ENCODE measurements at regions not wholly inside any gene's neighbourhood (a gene's known extent, or its start where the extent isn't known, plus 50 kb on each side); places are given as distances from the start of the nearest gene placed in this dataset.
A peak's percentile ranks its signal among the peaks of the same experiment; 100 is the strongest.
"Not testable (repeated sequence)": the region's sequence is repeated elsewhere in the genome, so short reads cannot be mapped to it uniquely, and the experiment has no call there.

DNA sequence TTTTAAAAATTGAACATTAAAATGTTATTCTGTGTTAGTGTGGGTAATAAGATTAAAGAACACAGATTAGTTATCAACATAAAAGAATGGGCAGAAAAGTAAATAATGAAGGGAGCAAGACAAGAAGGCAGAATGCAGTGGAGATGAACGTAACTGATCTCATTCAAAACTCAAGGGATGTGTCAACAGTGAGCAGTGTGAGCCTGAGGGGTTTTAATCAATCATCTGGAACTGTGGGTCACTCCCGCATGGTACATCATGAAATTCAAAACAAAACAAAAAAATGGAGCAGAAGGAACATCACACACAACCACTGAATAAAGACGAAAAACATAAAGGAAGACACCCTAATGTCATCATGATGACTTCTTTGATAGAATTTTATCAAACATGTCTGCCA is 206.6 kb upstream of the FAM240B start:
- H3K4me3 Mint-ChIP-seq; H3K27me3 Mint-ChIP-seq (ENCODE audit: low read depth); CTCF ChIA-PET; H3K36me3 Mint-ChIP-seq; POLR2A ChIA-PET; H3K9me3 Mint-ChIP-seq; H3K27ac Mint-ChIP-seq; DNase-seq (ENCODE audit: low spot score); H3K4me1 Mint-ChIP-seq; ATAC-seq: not testable (repeated sequence)

- H3K4me3 Mint-ChIP-seq; ATAC-seq; CTCF ChIA-PET; H3K27me3 Mint-ChIP-seq (ENCODE audit: low read depth); POLR2A ChIA-PET; DNase-seq (ENCODE audit: low spot score); H3K36me3 Mint-ChIP-seq; H3K27ac Mint-ChIP-seq; H3K4me1 Mint-ChIP-seq; H3K9me3 Mint-ChIP-seq: not testable (repeated sequence)
Measured at GRCh38 chr9:38921253-38921652, 201.3 kb upstream of the FAM240B start.

DNA sequence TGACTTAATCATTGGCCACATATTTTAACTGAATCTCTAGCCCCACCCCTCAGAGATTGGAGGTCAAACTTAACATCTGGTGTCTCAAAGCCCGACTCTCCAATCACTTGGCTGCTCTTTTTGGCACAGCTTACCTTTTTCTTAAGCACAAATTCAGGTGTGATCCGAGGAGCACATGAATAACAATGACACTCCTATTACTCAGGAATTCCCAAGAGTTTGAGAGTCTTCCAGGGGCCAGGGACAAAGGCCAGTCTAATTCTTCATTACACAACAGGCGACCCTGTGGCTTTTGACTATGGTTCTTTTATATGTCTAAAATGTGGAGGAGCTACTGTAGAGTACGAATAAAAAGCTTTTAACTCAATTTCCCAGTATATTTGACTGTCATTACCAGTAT is 190.7 kb upstream of the FAM240B start:
- POLR2A ChIA-PET; H3K27me3 Mint-ChIP-seq (ENCODE audit: low read depth); ATAC-seq; CTCF ChIA-PET; H3K4me3 Mint-ChIP-seq; H3K27ac Mint-ChIP-seq; H3K36me3 Mint-ChIP-seq; H3K4me1 Mint-ChIP-seq; DNase-seq (ENCODE audit: low spot score); H3K9me3 Mint-ChIP-seq: not testable (repeated sequence)

DNA sequence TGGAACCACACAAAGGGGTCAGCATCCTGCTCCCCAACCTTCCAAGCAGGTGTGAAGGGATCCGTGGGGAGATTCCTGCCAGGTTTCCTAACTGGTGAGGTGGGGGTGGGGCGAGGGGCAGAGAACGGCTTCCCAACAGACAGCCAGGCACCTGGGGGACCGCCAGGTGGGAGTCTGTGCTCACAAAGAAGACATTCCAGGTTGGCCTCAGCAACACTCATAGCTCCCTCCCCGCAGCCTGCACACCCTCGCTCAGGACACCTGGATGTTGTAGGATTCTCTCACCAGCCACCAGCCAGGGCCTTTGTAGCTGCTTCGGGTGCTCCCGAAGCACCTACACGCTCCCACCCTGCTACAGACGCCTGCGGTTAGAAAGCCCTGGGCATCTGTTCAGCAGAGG is 184.8 kb upstream of the FAM240B start:
- not testable (repeated sequence) for H3K36me3 Mint-ChIP-seq
- peak; percentile 58 for ATAC-seq

DNA sequence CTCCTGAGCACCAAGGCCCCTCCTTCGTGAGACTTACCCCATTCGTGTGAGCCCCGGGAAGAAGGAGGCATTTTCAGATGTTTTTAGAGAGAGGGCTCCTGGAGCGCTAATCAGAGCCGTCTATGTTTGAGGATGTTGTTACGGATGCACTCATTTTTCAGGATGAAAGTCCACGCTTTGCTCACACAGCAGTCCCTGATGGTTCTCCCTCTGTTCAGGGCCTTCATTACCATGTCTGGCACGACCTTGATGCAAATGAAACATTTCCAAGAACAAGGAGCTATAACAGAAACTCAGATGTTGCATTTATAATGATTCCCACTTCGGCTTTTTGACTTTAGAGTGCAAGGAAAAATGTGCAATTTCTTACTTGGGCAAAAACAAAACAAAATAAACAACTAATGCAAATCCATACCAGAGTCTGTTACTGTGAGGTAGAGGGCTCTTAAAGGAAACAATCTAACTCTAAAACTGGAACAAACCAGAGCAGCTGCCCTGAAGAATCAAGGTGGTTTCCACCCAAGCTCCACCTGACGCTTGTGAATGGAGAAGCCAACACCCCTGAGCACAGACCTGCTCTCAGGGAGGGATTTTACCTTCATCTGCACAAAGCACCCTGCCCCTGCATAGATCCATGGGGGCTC is 181.7 kb upstream of the FAM240B start:
- H3K27ac Mint-ChIP-seq; H3K4me3 Mint-ChIP-seq; POLR2A ChIA-PET; H3K27me3 Mint-ChIP-seq (ENCODE audit: low read depth); CTCF ChIA-PET; ATAC-seq; H3K4me1 Mint-ChIP-seq; H3K9me3 Mint-ChIP-seq; DNase-seq (ENCODE audit: low spot score); H3K36me3 Mint-ChIP-seq: not testable (repeated sequence)

More for the DNA sequence above, 184.8 kb upstream of the FAM240B start:
- H3K27ac Mint-ChIP-seq; CTCF ChIA-PET; H3K4me1 Mint-ChIP-seq; H3K4me3 Mint-ChIP-seq; H3K9me3 Mint-ChIP-seq; POLR2A ChIA-PET; DNase-seq (ENCODE audit: low spot score); H3K27me3 Mint-ChIP-seq (ENCODE audit: low read depth): not testable (repeated sequence)

- H3K4me1 Mint-ChIP-seq; H3K27me3 Mint-ChIP-seq (ENCODE audit: low read depth); ATAC-seq; DNase-seq (ENCODE audit: low spot score); CTCF ChIA-PET; H3K9me3 Mint-ChIP-seq; H3K27ac Mint-ChIP-seq; H3K4me3 Mint-ChIP-seq; POLR2A ChIA-PET; H3K36me3 Mint-ChIP-seq: not testable (repeated sequence)
Measured at GRCh38 chr9:38896404-38896803, 176.5 kb upstream of the FAM240B start.

DNA sequence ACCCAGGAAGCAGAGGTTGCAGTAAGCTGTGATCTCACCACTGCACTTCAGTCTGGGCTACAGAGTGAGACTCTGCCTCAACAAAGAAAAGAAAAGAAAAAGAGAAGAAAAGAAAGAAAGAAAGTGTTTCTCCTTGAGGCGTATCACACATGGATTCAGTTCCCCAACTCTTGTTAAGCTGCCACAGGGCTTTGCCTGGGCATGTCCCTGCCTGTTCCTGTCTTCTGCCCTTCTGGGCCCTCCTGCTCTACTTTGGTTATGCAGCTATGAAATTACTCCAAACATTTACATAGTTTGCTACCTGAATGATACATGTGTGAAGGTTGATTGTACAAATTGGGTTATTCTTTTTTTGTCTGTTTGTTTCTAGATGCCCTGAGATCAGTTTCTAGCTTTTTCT is 175.3 kb upstream of the FAM240B start:
- H3K9me3 Mint-ChIP-seq; H3K27me3 Mint-ChIP-seq (ENCODE audit: low read depth); ATAC-seq; H3K36me3 Mint-ChIP-seq; POLR2A ChIA-PET; DNase-seq (ENCODE audit: low spot score); H3K4me3 Mint-ChIP-seq; CTCF ChIA-PET; H3K4me1 Mint-ChIP-seq; H3K27ac Mint-ChIP-seq: not testable (repeated sequence)

DNA sequence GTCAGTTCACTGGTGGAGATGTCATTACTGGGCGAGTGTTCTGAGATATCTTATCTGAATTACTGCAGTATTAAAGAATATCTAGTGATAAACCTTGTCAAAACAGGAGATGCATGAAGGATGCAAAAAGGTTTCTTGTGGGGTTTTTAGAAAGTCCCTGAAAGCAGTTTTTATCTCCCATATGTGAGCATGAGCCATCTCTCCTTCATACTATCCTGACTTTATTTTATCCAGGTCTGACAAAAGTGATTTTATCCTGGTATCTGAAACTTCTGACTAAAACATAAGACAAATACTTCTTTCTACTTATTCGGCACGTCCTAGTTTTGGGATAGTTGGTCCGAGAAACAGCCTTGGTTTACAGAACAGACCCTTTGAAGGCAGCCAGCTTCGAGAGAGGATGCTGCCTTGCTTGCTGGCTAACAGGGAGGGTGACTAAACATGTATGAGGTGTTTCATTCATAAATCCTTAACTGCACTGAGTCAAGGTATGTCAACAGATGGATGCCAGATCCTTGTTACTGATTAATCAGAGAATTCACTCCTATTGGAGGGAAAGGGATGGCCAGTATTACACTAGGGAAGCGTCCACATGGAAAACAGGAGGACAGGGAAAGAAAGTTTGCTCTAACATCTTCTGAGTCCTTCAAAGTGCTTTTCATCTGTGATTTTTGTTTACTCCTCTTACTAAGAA is 172.8 kb upstream of the FAM240B start:
- CTCF ChIA-PET; ATAC-seq; DNase-seq (ENCODE audit: low spot score); POLR2A ChIA-PET; H3K27ac Mint-ChIP-seq; H3K4me1 Mint-ChIP-seq; H3K4me3 Mint-ChIP-seq; H3K36me3 Mint-ChIP-seq; H3K27me3 Mint-ChIP-seq (ENCODE audit: low read depth); H3K9me3 Mint-ChIP-seq: not testable (repeated sequence)

- H3K27ac Mint-ChIP-seq; H3K36me3 Mint-ChIP-seq; ATAC-seq; H3K4me1 Mint-ChIP-seq; CTCF ChIA-PET; POLR2A ChIA-PET; H3K9me3 Mint-ChIP-seq; DNase-seq (ENCODE audit: low spot score); H3K27me3 Mint-ChIP-seq (ENCODE audit: low read depth); H3K4me3 Mint-ChIP-seq: not testable (repeated sequence)
Measured at GRCh38 chr9:38886076-38886475, 166.1 kb upstream of the FAM240B start.

- ATAC-seq; H3K27me3 Mint-ChIP-seq (ENCODE audit: low read depth); POLR2A ChIA-PET; H3K36me3 Mint-ChIP-seq; H3K9me3 Mint-ChIP-seq; H3K4me1 Mint-ChIP-seq; CTCF ChIA-PET; DNase-seq (ENCODE audit: low spot score); H3K27ac Mint-ChIP-seq; H3K4me3 Mint-ChIP-seq: not testable (repeated sequence)
Measured at GRCh38 chr9:38875616-38876015, 155.7 kb upstream of the FAM240B start.

GRCh38 chr9:38871282-38871940 is 151.5 kb upstream of the FAM240B start:
- H3K9me3 Mint-ChIP-seq; H3K4me1 Mint-ChIP-seq; H3K36me3 Mint-ChIP-seq; DNase-seq (ENCODE audit: low spot score); ATAC-seq; H3K27ac Mint-ChIP-seq; POLR2A ChIA-PET; H3K27me3 Mint-ChIP-seq (ENCODE audit: low read depth); H3K4me3 Mint-ChIP-seq; CTCF ChIA-PET: not testable (repeated sequence)

DNA sequence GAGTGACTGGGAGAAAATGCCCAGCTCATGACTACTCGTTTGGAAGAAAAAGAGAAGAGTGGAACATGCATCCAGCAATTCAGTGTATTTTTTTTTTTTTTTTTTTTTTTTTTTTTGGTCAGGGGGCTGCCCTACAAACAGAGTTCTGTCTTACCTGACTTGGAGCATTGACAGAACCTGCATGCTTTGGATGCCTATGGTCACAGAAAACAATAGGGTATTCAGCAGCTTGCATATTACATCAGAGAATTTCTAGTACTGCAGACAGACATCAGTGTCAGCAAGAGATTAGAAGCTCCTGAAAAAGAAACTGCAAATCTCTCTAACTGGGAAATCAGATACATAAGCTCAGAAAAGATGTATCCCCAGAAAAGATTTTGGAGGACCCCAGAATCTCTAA is 139.9 kb upstream of the FAM240B start:
- H3K36me3 Mint-ChIP-seq; DNase-seq (ENCODE audit: low spot score); POLR2A ChIA-PET; H3K9me3 Mint-ChIP-seq; H3K4me1 Mint-ChIP-seq; H3K4me3 Mint-ChIP-seq; H3K27me3 Mint-ChIP-seq (ENCODE audit: low read depth); H3K27ac Mint-ChIP-seq; CTCF ChIA-PET: not testable (repeated sequence)
- peak; percentile 81 for ATAC-seq

- H3K4me3 Mint-ChIP-seq; H3K9me3 Mint-ChIP-seq; H3K27ac Mint-ChIP-seq; H3K4me1 Mint-ChIP-seq; DNase-seq (ENCODE audit: low spot score); CTCF ChIA-PET; POLR2A ChIA-PET; H3K27me3 Mint-ChIP-seq (ENCODE audit: low read depth); H3K36me3 Mint-ChIP-seq: not testable (repeated sequence)
- peak; percentile 84 for ATAC-seq
Measured at GRCh38 chr9:38848966-38849365, 129.0 kb upstream of the FAM240B start.

All from WTC11 (cell line).